Karpas-422 (cell line): ENCODE measurements at regions not wholly inside any gene's neighbourhood (a gene's known extent, or its start where the extent isn't known, plus 50 kb on each side); places are given as distances from the start of the nearest gene placed in this dataset.

Source experiments
- DNase-seq: peaks from one replicate; pipeline ENCODE4 v3.0.0-alpha.2; 2015
- H2AFZ ChIP-seq: fragments of 200-600 bp; sonication (generic); 2 replicates; pipeline ENCODE4 v1.6.1; 2014; ENCODE audit warnings: antibody characterized with exemption, low read length, mixed read lengths
- H3K27ac ChIP-seq: fragments of 200-600 bp; sonication (generic); 2 replicates; pipeline ENCODE4 v1.5.1; 2014; ENCODE audit warnings: mild to moderate bottlenecking, low read length, moderate library complexity
- H3K27me3 ChIP-seq: fragments of 200-600 bp; sonication (generic); 2 replicates; pipeline ENCODE4 v1.6.1; 2014; ENCODE audit warnings: low read length, mixed read lengths
- H3K36me3 ChIP-seq: fragments of 200-600 bp; sonication (generic); 2 replicates; pipeline ENCODE4 v1.6.1; 2014; ENCODE audit warnings: low read length, mixed read lengths; ENCODE audit not compliant: insufficient read depth
- H3K4me1 ChIP-seq: fragments of 200-600 bp; sonication (generic); 2 replicates; pipeline ENCODE4 v1.6.1; 2014; ENCODE audit warnings: mild to moderate bottlenecking, low read length, mixed read lengths
- H3K4me2 ChIP-seq: fragments of 200-600 bp; sonication (generic); 2 replicates; pipeline ENCODE4 v1.6.1; 2014; ENCODE audit warnings: low read length, low read depth, mild to moderate bottlenecking; ENCODE audit not compliant: poor library complexity, severe bottlenecking
- H3K4me3 ChIP-seq: fragments of 200-600 bp; sonication (generic); 2 replicates; pipeline ENCODE4 v1.5.1; 2014; ENCODE audit warnings: mild to moderate bottlenecking, antibody characterized with exemption, low read length, mixed read lengths
- H3K79me2 ChIP-seq: fragments of 200-600 bp; sonication (generic); 2 replicates; pipeline ENCODE4 v1.6.1; 2014; ENCODE audit warnings: mild to moderate bottlenecking, low read length, mixed read lengths
- H3K9ac ChIP-seq: fragments of 200-600 bp; sonication (generic); 2 replicates; pipeline ENCODE4 v1.6.0; 2014; ENCODE audit warnings: low read length
- H3K9me2 ChIP-seq: fragments of 200-600 bp; sonication (generic), shearing (Covaris generic); replicated peaks from 2 replicates; pipeline ENCODE4 v1.6.0; 2014; ENCODE audit warnings: mild to moderate bottlenecking, low read length, moderate library complexity; ENCODE audit not compliant: insufficient read depth
- H3K9me3 ChIP-seq: fragments of 300-700, 200-600 bp; sonication (generic); 2 replicates; pipeline ENCODE4 v1.6.1; 2014; ENCODE audit warnings: low read length, mixed read lengths
- H4K20me1 ChIP-seq: fragments of 200-600 bp; sonication (generic); 2 replicates; pipeline ENCODE4 v1.6.1; 2014; ENCODE audit warnings: mild to moderate bottlenecking, antibody characterized with exemption, low read length, low read depth; ENCODE audit not compliant: insufficient read depth

DNA sequence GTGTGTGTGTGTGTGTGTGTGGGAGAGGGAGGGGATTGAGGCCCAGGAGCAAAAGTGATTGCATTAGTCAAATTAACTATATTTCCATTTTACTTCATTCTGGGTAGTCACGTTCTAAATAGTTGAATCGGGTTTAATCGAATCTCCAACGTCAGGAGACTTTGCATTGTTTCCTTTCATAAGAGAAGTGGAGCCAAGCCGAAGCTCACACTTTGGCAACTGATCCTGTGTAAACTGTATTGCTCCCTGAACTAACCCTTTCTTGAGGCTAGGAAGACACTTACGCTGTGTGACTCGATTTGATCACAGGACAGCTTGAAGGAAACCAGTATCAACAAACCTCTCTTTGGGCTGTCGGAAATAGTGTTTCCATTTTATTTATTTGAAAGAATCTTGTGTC lies 363.4 kb upstream of the ATP2B1 start:
- Histone ChIP-seq H3K9me3 (no peaks in the 10 kb centered on the region), H3K4me1 (no peaks in the 10 kb centered on the region; the same call in 1 of the 2 replicates), H4K20me1 (no peaks in the 10 kb centered on the region), H3K4me2 (no peak overlapping the region), H3K79me2 (no peaks in the 10 kb centered on the region), H3K27ac (no peak overlapping the region), H3K9ac (no peak overlapping the region), H3K36me3 (no peaks in the 10 kb centered on the region), H3K27me3 (no peaks in the 10 kb centered on the region), H2AFZ (no peak overlapping the region), H3K4me3 (no peak overlapping the region), H3K9me2 (no peaks in the 10 kb centered on the region)
- no peak for DNase-seq

GRCh38 chr12:90069711-90070110 lies 361.1 kb upstream of the ATP2B1 start:
- DNase-seq: no peak
- H3K4me3 ChIP-seq: no peak overlapping the region
- H3K9me3 ChIP-seq: no peaks in the 10 kb centered on the region
- no peak overlapping the region for H3K4me2 ChIP-seq
- no peak overlapping the region for H3K9ac ChIP-seq
- H3K27ac ChIP-seq: no peak overlapping the region
- H3K79me2 ChIP-seq: no peaks in the 10 kb centered on the region
- H3K4me1 ChIP-seq: peaks cover 5% of the 10 kb centered on the region
- no peaks in the 10 kb centered on the region for H3K9me2 ChIP-seq
- no peaks in the 10 kb centered on the region for H4K20me1 ChIP-seq
- H3K27me3 ChIP-seq: no peaks in the 10 kb centered on the region
- H2AFZ ChIP-seq: no peak overlapping the region
- no peaks in the 10 kb centered on the region for H3K36me3 ChIP-seq

DNA sequence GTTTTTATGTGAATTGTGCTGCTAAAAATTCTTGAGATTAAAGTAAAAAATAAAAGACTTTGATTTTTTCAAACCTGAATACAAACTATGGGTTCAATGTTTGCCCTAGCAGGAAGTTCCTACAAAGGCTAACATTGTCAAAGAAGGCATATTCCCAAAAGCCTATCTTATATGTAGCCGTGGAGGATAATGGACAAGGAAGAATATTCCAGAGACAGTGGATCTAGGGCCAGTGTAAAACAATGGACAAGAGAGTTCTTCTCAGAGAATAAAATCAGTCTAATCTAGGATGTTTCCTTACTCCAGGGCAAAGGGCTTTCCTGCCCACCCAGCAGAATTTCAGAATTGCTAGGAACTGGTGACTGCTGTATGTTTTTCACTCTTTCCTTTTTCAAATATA lies 359.2 kb upstream of the ATP2B1 start:
- Histone ChIP-seq H3K36me3 (no peaks in the 10 kb centered on the region), H3K27ac (no peak overlapping the region), H4K20me1 (no peaks in the 10 kb centered on the region), H3K4me3 (no peak overlapping the region), H3K4me1 (peaks cover 5% of the 10 kb centered on the region), H3K4me2 (no peak overlapping the region), H2AFZ (no peak overlapping the region), H3K27me3 (no peaks in the 10 kb centered on the region), H3K9me2 (no peaks in the 10 kb centered on the region), H3K9me3 (no peaks in the 10 kb centered on the region), H3K9ac (no peak overlapping the region), H3K79me2 (no peaks in the 10 kb centered on the region)
- no peak for DNase-seq

- Histone ChIP-seq H2AFZ (no peak overlapping the region), H3K4me2 (no peak overlapping the region), H3K4me3 (no peak overlapping the region), H3K27ac (no peak overlapping the region), H3K27me3 (no peaks in the 10 kb centered on the region), H3K36me3 (no peaks in the 10 kb centered on the region), H4K20me1 (no peaks in the 10 kb centered on the region), H3K4me1 (peaks cover 5% of the 10 kb centered on the region), H3K9me2 (no peaks in the 10 kb centered on the region), H3K9ac (no peak overlapping the region), H3K79me2 (no peaks in the 10 kb centered on the region), H3K9me3 (no peaks in the 10 kb centered on the region)
- DNase-seq: no peak
These were observed 356.5 kb upstream of the ATP2B1 start for GRCh38 chr12:90064852-90065801.

DNA sequence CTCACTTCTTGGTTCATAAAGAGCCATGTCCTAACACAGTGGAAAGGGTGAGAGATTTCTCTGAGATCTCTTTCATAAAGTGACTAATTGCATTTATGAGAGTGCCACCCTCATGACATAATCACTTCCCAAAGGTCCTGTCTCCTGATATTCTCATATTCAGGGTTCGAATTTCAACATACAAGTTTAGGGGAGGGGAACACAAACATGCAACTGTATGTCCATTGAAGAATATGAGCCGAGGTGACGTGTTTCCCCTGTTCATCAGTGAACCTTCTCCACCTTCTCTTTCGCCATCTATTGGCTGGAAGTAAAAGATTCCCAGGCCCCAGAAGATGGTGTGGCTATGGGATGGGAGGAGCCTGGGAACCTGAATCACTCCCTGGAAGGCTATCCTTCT lies 354.2 kb upstream of the ATP2B1 start:
- no peak overlapping the region for H3K9ac ChIP-seq
- peaks cover 5% of the 10 kb centered on the region for H3K4me1 ChIP-seq
- no peak overlapping the region for H2AFZ ChIP-seq

GRCh38 chr12:90061809-90062208 lies 353.2 kb upstream of the ATP2B1 start:
- no peak overlapping the region for H3K27ac ChIP-seq
- 0 out of 2 replicates have a peak, but pooled peaks cover 3% of the 10 kb centered on the region for H3K9me2 ChIP-seq
- no peaks in the 10 kb centered on the region for H3K27me3 ChIP-seq
- no peaks in the 10 kb centered on the region for H3K79me2 ChIP-seq
- H2AFZ ChIP-seq: no peak overlapping the region
- no peak overlapping the region for H3K4me3 ChIP-seq
- DNase-seq: no peak
- no peak overlapping the region for H3K9ac ChIP-seq
- H3K9me3 ChIP-seq: no peaks in the 10 kb centered on the region
- H4K20me1 ChIP-seq: no peaks in the 10 kb centered on the region
- peaks cover 5% of the 10 kb centered on the region for H3K4me1 ChIP-seq
- no peak overlapping the region for H3K4me2 ChIP-seq
- H3K36me3 ChIP-seq: no peaks in the 10 kb centered on the region

More for the DNA sequence above, 354.2 kb upstream of the ATP2B1 start:
- no peaks in the 10 kb centered on the region for H3K36me3 ChIP-seq
- no peak overlapping the region for H3K4me3 ChIP-seq
- no peaks in the 10 kb centered on the region for H4K20me1 ChIP-seq
- no peaks in the 10 kb centered on the region for H3K27me3 ChIP-seq
- H3K4me2 ChIP-seq: no peak overlapping the region
- DNase-seq: no peak
- H3K9me2 ChIP-seq: 0 out of 2 replicates have a peak, but pooled peaks cover 3% of the 10 kb centered on the region
- H3K9me3 ChIP-seq: no peaks in the 10 kb centered on the region
- no peaks in the 10 kb centered on the region for H3K79me2 ChIP-seq
- no peak overlapping the region for H3K27ac ChIP-seq

DNA sequence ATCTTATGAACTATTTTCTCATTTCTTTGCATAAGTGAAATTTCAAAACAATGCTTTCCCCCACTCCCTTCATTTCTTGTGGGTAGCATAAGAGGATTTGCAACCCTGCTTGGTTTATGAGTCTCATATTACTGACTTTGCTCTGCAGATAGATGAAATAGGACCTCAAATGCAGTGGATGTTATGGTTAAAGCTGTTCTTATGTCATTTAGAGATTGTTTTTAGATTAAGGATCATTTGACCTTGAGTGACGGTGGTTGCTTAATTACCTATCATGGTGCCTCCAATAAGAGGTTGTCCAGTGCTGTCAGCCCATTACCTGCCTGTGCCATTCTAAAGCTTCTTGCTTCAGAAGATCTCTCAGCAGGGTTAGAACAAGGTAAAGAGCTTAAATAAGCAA lies 351.4 kb upstream of the ATP2B1 start:
- H3K79me2 ChIP-seq: no peaks in the 10 kb centered on the region
- 0 out of 2 replicates have a peak, but pooled peaks cover 3% of the 10 kb centered on the region for H3K9me2 ChIP-seq
- H3K9me3 ChIP-seq: no peaks in the 10 kb centered on the region
- H3K4me2 ChIP-seq: no peak overlapping the region
- no peak overlapping the region for H3K9ac ChIP-seq
- no peaks in the 10 kb centered on the region for H4K20me1 ChIP-seq
- H3K27me3 ChIP-seq: no peaks in the 10 kb centered on the region
- peaks cover 1% of the 10 kb centered on the region for H3K4me1 ChIP-seq
- no peak overlapping the region for H2AFZ ChIP-seq
- no peak for DNase-seq
- H3K27ac ChIP-seq: no peak overlapping the region
- H3K36me3 ChIP-seq: no peaks in the 10 kb centered on the region
- no peak overlapping the region for H3K4me3 ChIP-seq

- Histone ChIP-seq H3K79me2 (no peaks in the 10 kb centered on the region), H3K4me1 (no peaks in the 10 kb centered on the region), H3K36me3 (no peaks in the 10 kb centered on the region), H3K9me2 (0 out of 2 replicates have a peak, but pooled peaks cover 3% of the 10 kb centered on the region), H3K4me2 (no peak overlapping the region), H2AFZ (no peak overlapping the region), H4K20me1 (no peaks in the 10 kb centered on the region), H3K9ac (no peak overlapping the region), H3K4me3 (no peak overlapping the region), H3K9me3 (no peaks in the 10 kb centered on the region), H3K27ac (no peak overlapping the region), H3K27me3 (no peaks in the 10 kb centered on the region)
- no peak for DNase-seq
These were observed 350.1 kb upstream of the ATP2B1 start for GRCh38 chr12:90058704-90059103.
